Right ventricle myocardium superior (tissue), 1 donor: ENCODE measurements at regions not wholly inside any gene's neighbourhood (a gene's known extent, or its start where the extent isn't known, plus 50 kb on each side); places are given as distances from the start of the nearest gene placed in this dataset.

Experiments
- ATAC-seq: fragments of 200-7000 bp; cut with Tn5 transposase; one replicate; pipeline ENCODE4 v1.9.1; 2020; ENCODE audit warnings: mild to moderate bottlenecking; ENCODE audit not compliant: poor library complexity
- DNase-seq: peaks from one replicate; pipeline ENCODE4 v3.0.0-alpha.2; 2020
- intact Hi-C: fragments of 100-400 bp; cut with DNase I; formaldehyde crosslinking; loops from one replicate; pipeline ENCODE4 v1.11.2; 2022
- donor health status: DM: no; HTN: yes; CAD: no; lungs with severe emphysema.

- intact Hi-C loops, result no loop called here
- no peak for DNase-seq
- no peak for ATAC-seq
Measured at GRCh38 chr6:10266061-10266460, 148.8 kb downstream of the TFAP2A start.

GRCh38 chr6:10262505-10262904, 152.4 kb downstream of the TFAP2A start:
- DNase-seq (no peak), ATAC-seq (no peak)
- intact Hi-C loops, result no loop called here

- intact Hi-C loops, result no loop called here
- ATAC-seq (no peak), DNase-seq (no peak)
Measured at GRCh38 chr6:10259671-10260070, 155.2 kb downstream of the TFAP2A start.

GRCh38 chr6:10258341-10258740, 156.5 kb downstream of the TFAP2A start:
- ATAC-seq (no peak), DNase-seq (no peak)
- intact Hi-C loops, result no loop called here

DNA sequence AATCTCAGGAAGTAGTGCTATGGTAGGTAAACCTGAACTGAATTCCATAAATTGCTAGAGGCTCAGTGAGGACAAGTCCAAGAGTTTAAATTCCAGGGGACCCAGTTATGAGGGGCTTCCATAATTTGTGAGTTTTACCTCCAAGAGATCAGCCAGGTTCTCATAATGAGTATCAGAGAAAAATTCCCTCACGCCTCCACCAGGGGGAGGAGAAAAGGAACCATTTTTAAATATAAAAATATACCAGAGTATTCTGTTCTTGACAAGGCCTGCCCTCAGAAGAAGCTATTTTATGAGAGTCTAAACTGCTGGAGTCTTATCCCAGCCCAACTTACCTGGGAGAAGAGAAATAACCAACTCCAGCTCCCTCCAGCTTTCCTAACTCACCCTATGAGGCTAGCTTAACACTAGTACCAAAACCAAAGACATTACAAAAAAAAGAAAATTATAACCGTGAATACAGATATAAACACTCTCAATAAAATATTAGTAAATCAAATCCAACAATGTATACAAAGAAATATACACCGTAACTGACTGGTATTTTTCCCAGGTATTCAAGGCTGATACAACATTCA, 158.7 kb downstream of the TFAP2A start:
- intact Hi-C loops, result no loop called here
- no peak for ATAC-seq
- no peak for DNase-seq

- ATAC-seq (no peak), DNase-seq (no peak)
- intact Hi-C loops, result no loop called here
Measured at GRCh38 chr6:10250655-10251220, 164.1 kb downstream of the TFAP2A start.

GRCh38 chr6:10248378-10248843, 166.5 kb downstream of the TFAP2A start:
- no peak for ATAC-seq
- intact Hi-C loops, result no loop called here

DNA sequence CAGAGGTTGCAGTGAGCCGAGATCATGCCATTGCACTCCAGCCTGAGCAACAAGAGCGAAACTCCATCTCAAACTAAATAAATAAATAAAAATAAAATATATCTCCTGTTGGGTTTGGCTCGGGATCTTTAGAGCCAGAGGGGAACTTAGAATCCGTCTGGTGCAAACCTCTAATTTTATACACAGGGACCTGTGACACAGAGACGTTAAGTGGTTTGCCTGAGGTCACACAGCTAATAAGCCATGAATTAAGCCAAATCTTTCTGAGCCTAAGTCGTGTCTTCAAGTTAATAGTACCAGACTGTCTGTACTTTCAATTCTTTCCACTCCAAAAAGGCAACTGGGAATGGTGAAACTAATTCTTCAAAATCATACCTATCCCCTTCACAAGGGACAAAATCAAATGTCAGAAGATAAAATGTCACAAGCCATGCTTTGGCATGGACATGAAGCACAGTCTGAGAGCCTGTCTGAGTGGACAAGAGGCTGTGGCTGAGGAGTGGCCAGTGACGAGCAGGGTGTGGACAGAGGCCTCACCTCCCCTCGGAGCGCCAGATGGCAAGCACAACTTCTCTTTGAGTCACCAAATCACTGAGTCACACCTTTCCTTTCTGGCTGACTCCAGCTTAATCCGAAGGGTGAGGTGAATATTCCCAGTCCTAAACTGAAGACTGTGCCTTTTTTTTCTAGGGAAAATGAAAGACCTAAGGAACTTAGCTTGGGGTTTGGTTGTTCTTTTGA, 177.4 kb downstream of the TFAP2A start:
- intact Hi-C loops, result no loop called here
- no peak for DNase-seq
- no peak for ATAC-seq

More at GRCh38 chr6:10248378-10248843, 166.5 kb downstream of the TFAP2A start:
- DNase-seq, result no peak

GRCh38 chr6:10235344-10235743, 179.5 kb downstream of the TFAP2A start:
- ATAC-seq, result no peak

GRCh38 chr6:10230531-10230930, 184.3 kb downstream of the TFAP2A start:
- intact Hi-C loops, result no loop called here
- ATAC-seq, result no peak

More at GRCh38 chr6:10235344-10235743, 179.5 kb downstream of the TFAP2A start:
- no peak for DNase-seq
- intact Hi-C loops, result no loop called here

GRCh38 chr6:10223841-10224240, 191.0 kb downstream of the TFAP2A start:
- ATAC-seq, result no peak
- intact Hi-C loops, result no loop called here
- no peak for DNase-seq

More at GRCh38 chr6:10230531-10230930, 184.3 kb downstream of the TFAP2A start:
- DNase-seq, result no peak

DNA sequence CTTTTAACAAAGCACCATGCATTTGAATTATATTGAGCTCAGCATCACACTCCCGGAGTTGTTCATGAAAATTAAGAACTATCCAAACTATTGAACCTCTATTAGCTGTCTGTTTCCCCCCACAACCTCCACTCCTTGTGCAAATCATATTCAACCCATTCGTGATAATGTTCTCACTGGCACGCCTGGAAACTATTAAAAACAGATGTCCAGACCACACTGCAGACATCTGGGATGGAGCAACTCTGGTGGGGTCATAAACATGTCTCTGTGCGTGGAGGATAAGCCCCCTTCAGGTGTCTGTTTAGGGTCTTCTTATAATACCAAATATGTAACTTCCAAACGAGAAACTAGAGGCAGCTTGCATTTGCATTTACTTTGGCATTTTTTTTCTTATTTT, 193.7 kb downstream of the TFAP2A start:
- ATAC-seq, result no peak
- intact Hi-C loops, result no loop called here
- no peak for DNase-seq

- intact Hi-C loops, result no loop called here
- ATAC-seq (no peak), DNase-seq (no peak)
Measured at GRCh38 chr6:10219510-10219909, 195.4 kb downstream of the TFAP2A start.

- DNase-seq (no peak), ATAC-seq (no peak)
- intact Hi-C loops, result no loop called here
Measured at GRCh38 chr6:10217111-10217510, 197.8 kb downstream of the TFAP2A start.

GRCh38 chr6:10215326-10216110, 199.4 kb downstream of the TFAP2A start:
- ATAC-seq (no peak), DNase-seq (no peak)
- intact Hi-C loops, result no loop called here

GRCh38 chr6:10210052-10210451, 204.8 kb downstream of the TFAP2A start:
- no peak for DNase-seq
- intact Hi-C loops, result no loop called here
- no peak for ATAC-seq

DNA sequence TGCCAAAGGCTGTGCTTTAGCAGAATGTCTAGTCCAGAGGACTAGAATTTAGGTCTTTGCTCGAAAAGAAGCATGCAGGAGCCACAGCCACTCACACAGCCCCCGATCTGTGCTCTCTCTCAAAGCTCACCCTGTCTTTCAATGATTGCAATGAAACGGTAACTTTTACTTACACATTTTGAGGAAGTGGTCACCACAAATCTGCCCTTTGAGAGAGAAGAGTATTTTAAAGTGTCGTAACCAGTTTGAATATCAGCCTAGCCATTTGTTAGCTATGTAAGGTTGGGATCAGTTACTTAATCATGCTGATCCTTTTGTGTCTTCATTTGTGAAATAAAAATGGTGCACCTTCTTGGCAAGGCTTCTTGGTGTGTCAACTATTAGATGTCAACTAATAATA, 209.0 kb downstream of the TFAP2A start:
- DNase-seq (no peak), ATAC-seq (no peak)
- intact Hi-C loops, result no loop called here

- ATAC-seq (no peak), DNase-seq (no peak)
- intact Hi-C loops, result no loop called here
Measured at GRCh38 chr6:10205120-10205519, 209.8 kb downstream of the TFAP2A start.

GRCh38 chr6:10203651-10204050, 211.2 kb downstream of the TFAP2A start:
- no peak for DNase-seq
- no peak for ATAC-seq
- intact Hi-C loops, result no loop called here
